K562 (cell line): ENCODE measurements at regions not wholly inside any gene's neighbourhood (a gene's known extent, or its start where the extent isn't known, plus 50 kb on each side); places are given as distances from the start of the nearest gene placed in this dataset.
A peak's percentile ranks its signal among the peaks of the same experiment; 100 is the strongest.

ENCODE experiments used
- ATAC-seq: fragments of 200-7000 bp; cut with Tn5 transposase; 3 replicates; pipeline ENCODE4 v1.9.1; 2020; ENCODE audit warnings: moderate library complexity
- BruUV-seq: library from RNA; stranded (reverse); fragments of 400-500 nt; replicated peaks from 2 replicates; lab custom pipeline; 2021; lab: Mats Ljungman, UMichigan
- CTCF ChIA-PET: fragments of 300-600 bp; formaldehyde crosslinking; extraction: SDS; loops from one replicate; lab custom pipeline; 2021; ENCODE audit warnings: low intra/inter-chr PET ratio; lab: Yijun Ruan, JAX
- POLR2A ChIA-PET: fragments of 300-600, 350-650 bp; sonication (Branson Sonifier 250); formaldehyde crosslinking; extraction: SDS; loops from one replicate; lab custom pipeline; 2021; ENCODE audit warnings: antibody characterized with exemption, inconsistent platforms; lab: Yijun Ruan, JAX
- DNase-seq, 4 experiments: peaks; one replicate each; pipeline versions ENCODE4 v3.0.0 to v3.0.0-alpha.2; 2011 to 2018; ENCODE audit warnings: low spot score in 3 of 4, mixed read lengths in 3 of 4; ENCODE audit errors: extremely low read depth in 1 of 4
- FAIRE-seq: peaks from 2 replicates; lab custom pipeline; 2011; peaks lifted over from hg19 to GRCh38; lab: Jason Lieb, UNC
- H2AFZ ChIP-seq: 2 replicates; pipeline ENCODE4 v1.6.0; 2011; ENCODE audit warnings: low read depth, low read length, control low read depth, inconsistent platforms
- H3K27ac ChIP-seq: fragments of 200-600 bp; 3 replicates; pipeline ENCODE4 v1.8.0; 2011; ENCODE audit warnings: low read depth, mild to moderate bottlenecking, control low read depth, inconsistent platforms, low read length, moderate library complexity, mixed read lengths; ENCODE audit errors: extremely low read depth
- H3K27me3 ChIP-seq, 2 experiments: fragments of 300-600 bp in 1 of 2; 2 replicates in 1 of 2; 3 replicates in 1 of 2; pipeline versions ENCODE4 v1.6.0 to v1.8.0; 2011; ENCODE audit warnings: inconsistent platforms in 2 of 2, low read length in 2 of 2, mild to moderate bottlenecking in 1 of 2, mixed read lengths in 1 of 2, moderate library complexity in 1 of 2; ENCODE audit not compliant: control insufficient read depth in 2 of 2, insufficient read depth in 2 of 2
- H3K36me3 ChIP-seq: fragments of 300-600 bp; 3 replicates; pipeline ENCODE4 v1.8.0; 2011; ENCODE audit warnings: mild to moderate bottlenecking, low read length, inconsistent platforms; ENCODE audit not compliant: control insufficient read depth, insufficient read depth
- H3K4me1 ChIP-seq, 2 experiments: fragments of 200-600 bp in 1 of 2; replicated peaks in 1 of 2; 2 replicates in 1 of 2; 3 replicates in 1 of 2; pipeline versions ENCODE4 v1.5.1 to v1.8.0; 2011; ENCODE audit warnings: inconsistent platforms in 2 of 2, low read length in 2 of 2, mild to moderate bottlenecking in 1 of 2, mixed read lengths in 1 of 2, moderate library complexity in 1 of 2; ENCODE audit not compliant: control insufficient read depth in 2 of 2, insufficient read depth in 2 of 2
- H3K4me2 ChIP-seq: 2 replicates; pipeline ENCODE4 v1.6.1; 2011; ENCODE audit warnings: low read length, control low read depth, inconsistent platforms, mixed read lengths; ENCODE audit not compliant: insufficient read depth
- H3K4me3 ChIP-seq: fragments of 200-600 bp; sonication (generic), shearing (Covaris generic); 2 replicates; pipeline ENCODE4 v1.5.1; 2016; ENCODE audit warnings: control low read depth, inconsistent platforms
- H3K79me2 ChIP-seq: fragments of 200-600 bp; 3 replicates; pipeline ENCODE4 v1.8.0; 2011; ENCODE audit warnings: low read length, inconsistent platforms; ENCODE audit not compliant: control insufficient read depth, insufficient read depth
- H3K9ac ChIP-seq, 2 experiments: 2 replicates each; pipeline versions ENCODE4 v1.6.0 to v1.6.1; 2011; ENCODE audit warnings: low read depth in 2 of 2, low read length in 2 of 2, control low read depth in 1 of 2, inconsistent platforms in 1 of 2, mild to moderate bottlenecking in 1 of 2, mixed read lengths in 1 of 2; ENCODE audit not compliant: insufficient read depth in 1 of 2
- H3K9me1 ChIP-seq: one replicate; pipeline ENCODE4 v1.6.0; 2011; ENCODE audit warnings: inconsistent platforms, mild to moderate bottlenecking, low read length, moderate library complexity; ENCODE audit not compliant: control insufficient read depth, insufficient read depth
- H3K9me3 ChIP-seq: replicated peaks from 2 replicates; pipeline ENCODE4 v1.5.1; 2011; ENCODE audit warnings: low read depth, low read length, inconsistent platforms; ENCODE audit not compliant: control insufficient read depth, insufficient read depth
- H4K20me1 ChIP-seq: replicated peaks from 2 replicates; pipeline ENCODE4 v1.6.1; 2011; ENCODE audit warnings: low read length, inconsistent platforms, mixed read lengths; ENCODE audit not compliant: control insufficient read depth, insufficient read depth
- HCFC1 ChIP-seq: IDR thresholded peaks from 2 replicates; pipeline ENCODE4 v1.6.1; 2012; ENCODE audit warnings: low read depth, low read length, improper control_type of control experiment
- LARP7 ChIP-seq: fragments of 450-650 bp; IDR thresholded peaks from 2 replicates; pipeline ENCODE4 v1.6.1; 2016
- POLR2B ChIP-seq: fragments of 450-650 bp; IDR thresholded peaks from 2 replicates; pipeline ENCODE4 v1.6.1; 2018; ENCODE audit warnings: low read depth; ENCODE audit not compliant: partially characterized antibody
- RUNX1 ChIP-seq: sonication (generic); IDR thresholded peaks from 2 replicates; pipeline ENCODE4 v1.6.1; 2016; ENCODE audit warnings: antibody characterized with exemption, low read depth
- SIX5 ChIP-seq, 2 experiments: IDR thresholded peaks; 2 replicates each; pipeline ENCODE4 v1.6.1; 2011; ENCODE audit warnings: low read length in 2 of 2, borderline replicate concordance in 1 of 2, low read depth in 1 of 2, mild to moderate bottlenecking in 1 of 2, moderate library complexity in 1 of 2; ENCODE audit not compliant: insufficient read depth in 1 of 2
- ZNF143 ChIP-seq: sonication (generic); formaldehyde crosslinking; IDR thresholded peaks from 2 replicates; pipeline ENCODE4 v1.9.0; 2022; ENCODE audit warnings: mild to moderate bottlenecking, missing genetic modification reagents
- ZNF592 ChIP-seq: fragments of 450-650 bp; IDR thresholded peaks from 2 replicates; pipeline ENCODE4 v1.6.1; 2017; ENCODE audit warnings: antibody characterized with exemption, mild to moderate bottlenecking
- WGBS: fragments of 100-300 bp; shearing (Covaris generic); methylation state at CpG from one replicate; pipeline ENCODE4 v1.1.6; 2016; ENCODE audit warnings: low coverage, mixed read lengths; ENCODE audit not compliant: insufficient coverage; ENCODE audit errors: missing lambda C conversion rate; 5-methylcytosine and 5-hydroxymethylcytosine counted together
- in situ Hi-C: fragments of 300-500 bp; cut with MboI; formaldehyde crosslinking; loops from 4 replicates; pipeline ENCODE4 v1.15.0; 2018; ENCODE audit warnings: inconsistent platforms, mixed read lengths
- intact Hi-C: fragments of 100-400 bp; cut with micrococcal nuclease; formaldehyde crosslinking; loops from 2 replicates; pipeline ENCODE4 v1.14.2; 2022
- TF ChIP-seq, protein P1 (sequence below): sonication (generic); formaldehyde crosslinking; IDR thresholded peaks from 2 replicates; pipeline ENCODE4 v1.5.0; 2020; ENCODE audit warnings: missing genetic modification reagents

- BruUV-seq, result no TSS peak
- no peak overlapping the region for H3K4me3 ChIP-seq
- no peaks in the 10 kb centered on the region for H3K9me1 ChIP-seq
- intact Hi-C loops, result no loop called here
- no peaks in the 10 kb centered on the region for H4K20me1 ChIP-seq
- CTCF ChIA-PET, result no interaction called here
- no peaks in the 10 kb centered on the region for H3K9me3 ChIP-seq
- no peak overlapping the region for H3K9ac ChIP-seq
- H3K27ac ChIP-seq, result no peak overlapping the region
- ATAC-seq (peak; percentile 61), FAIRE-seq (no peak)
- H3K27me3 ChIP-seq, result no peaks in the 10 kb centered on the region
- in situ Hi-C loops, result no loop called here
- WGBS, result 0% methylated on average over 1 of the region's 1 CpG
- no peaks in the 10 kb centered on the region for H3K36me3 ChIP-seq
- TF ChIP-seq ZNF592 (no peak), ZNF143 (CRISPR knock-in tag) (0 out of 2 replicates have a peak, but pooled peaks have one; percentile 34), RUNX1 (no peak), SIX5 (IDR thresholded peaks at IDR 0.05; ENCODE audit: borderline replicate concordance in 1 of 2, insufficient read depth in 1 of 2, low read depth in 1 of 2, low read length in 2 of 2) (peak in 1 of 2 experiments; percentile 5; a peak in 1 of 4 replicates), POLR2B (no peak), LARP7 (no peak), HCFC1 (peak; percentile 68)
- TF ChIP-seq, protein P1, sequence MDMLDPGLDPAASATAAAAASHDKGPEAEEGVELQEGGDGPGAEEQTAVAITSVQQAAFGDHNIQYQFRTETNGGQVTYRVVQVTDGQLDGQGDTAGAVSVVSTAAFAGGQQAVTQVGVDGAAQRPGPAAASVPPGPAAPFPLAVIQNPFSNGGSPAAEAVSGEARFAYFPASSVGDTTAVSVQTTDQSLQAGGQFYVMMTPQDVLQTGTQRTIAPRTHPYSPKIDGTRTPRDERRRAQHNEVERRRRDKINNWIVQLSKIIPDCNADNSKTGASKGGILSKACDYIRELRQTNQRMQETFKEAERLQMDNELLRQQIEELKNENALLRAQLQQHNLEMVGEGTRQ (CRISPR knock-in tag), result peak; percentile 12; the same call in 1 of the 2 replicates
- TF ChIP-seq, all 486 proteins: peak for 4
- Histone ChIP-seq H2AFZ (no peak overlapping the region), H3K79me2 (no peaks in the 10 kb centered on the region), H3K4me1 (no peaks in the 10 kb centered on the region), H3K4me2 (no peak overlapping the region)
- POLR2A ChIA-PET, result no interaction called here
- DNase-seq, result peak in 2 of 4 experiments; percentile 4 to 19
Measured at GRCh38 chr18:24683925-24684324, 223.5 kb downstream of the HRH4 start.
